Mucosa of descending colon (tissue), 3 donors: ENCODE measurements at regions not wholly inside any gene's neighbourhood (a gene's known extent, or its start where the extent isn't known, plus 50 kb on each side); places are given as distances from the start of the nearest gene placed in this dataset.

ENCODE experiments used
- ATAC-seq: fragments of 200-7000 bp; cut with Tn5 transposase; one replicate; pipeline ENCODE4 v1.9.1; 2020; ENCODE audit warnings: mild to moderate bottlenecking, moderate library complexity
- DNase-seq, 3 donors: peaks; one replicate each; pipeline ENCODE4 v3.0.0-alpha.2; 2020
- H3K36me3 ChIP-seq: fragments of 200-600 bp; one replicate; pipeline ENCODE4 v1.8.0; 2021; ENCODE audit warnings: low read depth, mild to moderate bottlenecking
- H3K4me1 ChIP-seq: fragments of 200-600 bp; one replicate; pipeline ENCODE4 v1.8.0; 2021; ENCODE audit warnings: low read depth, mild to moderate bottlenecking
- H3K4me3 ChIP-seq: fragments of 200-600 bp; one replicate; pipeline ENCODE4 v1.8.0; 2021; ENCODE audit warnings: mild to moderate bottlenecking
- H3K9me3 ChIP-seq: fragments of 200-600 bp; one replicate; pipeline ENCODE4 v1.8.0; 2021; ENCODE audit warnings: mild to moderate bottlenecking
- intact Hi-C, 2 donors: fragments of 100-400 bp; cut with DNase I in 1 of 2; cut with micrococcal nuclease in 1 of 2; formaldehyde crosslinking; loops; one replicate each; pipeline versions ENCODE4 v1.11.0 to v1.11.1; 2022; cut with DNase I, micrococcal nuclease
- TF ChIP-seq, protein P1 (sequence below): fragments of 200-600 bp; IDR thresholded peaks from one replicate; pipeline ENCODE4 v1.8.0; 2022; ENCODE audit warnings: antibody characterized with exemption, mild to moderate bottlenecking
- donor health status: DM: no; HTN: no; CAD: no; lungs with moderate emphysema.
- donor health status: DM: no; HTN: no; CAD: no.
- donor health status: DM: no; HTN: yes; CAD: no.

DNA sequence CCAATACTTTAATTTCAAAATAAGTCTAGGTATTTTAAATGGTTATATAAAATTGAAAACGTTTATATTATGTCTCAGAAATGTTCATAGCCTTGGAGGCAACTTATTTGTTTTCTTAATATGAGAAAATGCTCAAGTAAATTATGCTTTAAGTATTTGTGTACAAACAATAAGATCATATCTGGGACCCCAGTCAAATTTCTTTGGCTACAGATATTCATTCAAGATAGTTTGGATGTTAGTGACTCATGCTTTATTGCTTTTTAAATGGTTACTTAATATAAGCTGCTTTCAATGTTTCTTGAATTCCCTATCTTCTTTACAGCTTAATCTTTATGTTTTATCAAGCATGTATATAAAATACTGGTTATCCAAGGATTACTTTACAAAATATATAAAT lies 291.3 kb downstream of the KCNC2 start:
- no peak for ATAC-seq

DNA sequence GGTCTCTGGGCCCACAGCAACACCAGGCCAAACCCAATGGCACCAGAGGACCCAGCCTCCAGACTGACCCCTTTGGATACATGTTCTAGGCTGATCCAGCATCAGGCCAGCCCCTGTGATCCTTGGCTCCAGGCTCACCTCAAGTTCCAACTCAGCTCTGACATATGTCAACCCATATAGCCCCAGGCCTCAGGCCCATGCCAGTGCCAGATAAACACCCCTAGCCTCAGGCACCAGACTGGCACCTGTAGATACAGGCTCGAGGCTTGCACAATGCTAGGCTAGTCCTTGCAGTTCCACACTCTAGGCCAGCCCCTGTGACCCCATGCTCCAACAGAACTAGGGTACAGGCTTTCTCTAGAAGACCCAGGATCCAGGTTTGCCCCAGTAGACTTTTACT lies 287.5 kb downstream of the KCNC2 start:
- ATAC-seq (no peak), DNase-seq (no peak)
- TF ChIP-seq, protein P1, sequence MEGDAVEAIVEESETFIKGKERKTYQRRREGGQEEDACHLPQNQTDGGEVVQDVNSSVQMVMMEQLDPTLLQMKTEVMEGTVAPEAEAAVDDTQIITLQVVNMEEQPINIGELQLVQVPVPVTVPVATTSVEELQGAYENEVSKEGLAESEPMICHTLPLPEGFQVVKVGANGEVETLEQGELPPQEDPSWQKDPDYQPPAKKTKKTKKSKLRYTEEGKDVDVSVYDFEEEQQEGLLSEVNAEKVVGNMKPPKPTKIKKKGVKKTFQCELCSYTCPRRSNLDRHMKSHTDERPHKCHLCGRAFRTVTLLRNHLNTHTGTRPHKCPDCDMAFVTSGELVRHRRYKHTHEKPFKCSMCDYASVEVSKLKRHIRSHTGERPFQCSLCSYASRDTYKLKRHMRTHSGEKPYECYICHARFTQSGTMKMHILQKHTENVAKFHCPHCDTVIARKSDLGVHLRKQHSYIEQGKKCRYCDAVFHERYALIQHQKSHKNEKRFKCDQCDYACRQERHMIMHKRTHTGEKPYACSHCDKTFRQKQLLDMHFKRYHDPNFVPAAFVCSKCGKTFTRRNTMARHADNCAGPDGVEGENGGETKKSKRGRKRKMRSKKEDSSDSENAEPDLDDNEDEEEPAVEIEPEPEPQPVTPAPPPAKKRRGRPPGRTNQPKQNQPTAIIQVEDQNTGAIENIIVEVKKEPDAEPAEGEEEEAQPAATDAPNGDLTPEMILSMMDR = no peak
- intact Hi-C loops = no loop called here
- H3K9me3 ChIP-seq = no peaks in the 10 kb centered on the region
- no peak overlapping the region for H3K4me3 ChIP-seq
- no peaks in the 10 kb centered on the region for H3K36me3 ChIP-seq
- H3K4me1 ChIP-seq = no peaks in the 10 kb centered on the region

More for the DNA sequence above, 291.3 kb downstream of the KCNC2 start:
- no peak overlapping the region for H3K4me3 ChIP-seq
- no peaks in the 10 kb centered on the region for H3K9me3 ChIP-seq
- no peak for DNase-seq
- H3K36me3 ChIP-seq = no peaks in the 10 kb centered on the region
- no peaks in the 10 kb centered on the region for H3K4me1 ChIP-seq
- intact Hi-C loops = no loop called here
- TF ChIP-seq, protein P1 = no peak

DNA sequence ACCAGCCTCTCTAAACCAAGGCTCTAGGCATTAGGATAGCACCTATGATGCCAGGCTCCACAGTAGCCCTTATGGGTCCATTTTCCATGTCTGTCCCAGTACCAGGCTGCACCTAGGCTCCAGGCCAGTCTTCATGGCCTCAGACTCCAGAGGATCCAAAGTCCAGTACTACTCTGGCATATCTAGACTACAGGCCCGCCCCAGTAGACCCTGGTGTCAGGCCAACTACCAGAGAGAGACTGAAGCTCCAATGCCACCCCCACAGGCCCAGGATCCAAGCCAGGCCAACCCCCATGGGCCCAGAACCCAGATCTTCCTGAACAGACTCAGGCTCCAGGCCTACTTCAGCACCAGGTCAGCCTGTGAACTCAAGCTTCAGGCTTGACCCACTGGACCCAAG lies 287.0 kb downstream of the KCNC2 start:
- DNase-seq = no peak
- TF ChIP-seq, protein P1 = no peak
- H3K4me1 ChIP-seq = no peaks in the 10 kb centered on the region
- intact Hi-C loops = no loop called here
- H3K4me3 ChIP-seq = no peak overlapping the region
- H3K36me3 ChIP-seq = no peaks in the 10 kb centered on the region
- ATAC-seq = no peak
- no peaks in the 10 kb centered on the region for H3K9me3 ChIP-seq

GRCh38 chr12:74941670-74942069 lies 268.0 kb downstream of the KCNC2 start:
- ATAC-seq = no peak
- no peak for DNase-seq
- intact Hi-C loops = no loop called here
- H3K4me3 ChIP-seq = no peak overlapping the region
- H3K36me3 ChIP-seq = no peaks in the 10 kb centered on the region
- no peaks in the 10 kb centered on the region for H3K9me3 ChIP-seq
- TF ChIP-seq, protein P1 = no peak
- no peaks in the 10 kb centered on the region for H3K4me1 ChIP-seq

DNA sequence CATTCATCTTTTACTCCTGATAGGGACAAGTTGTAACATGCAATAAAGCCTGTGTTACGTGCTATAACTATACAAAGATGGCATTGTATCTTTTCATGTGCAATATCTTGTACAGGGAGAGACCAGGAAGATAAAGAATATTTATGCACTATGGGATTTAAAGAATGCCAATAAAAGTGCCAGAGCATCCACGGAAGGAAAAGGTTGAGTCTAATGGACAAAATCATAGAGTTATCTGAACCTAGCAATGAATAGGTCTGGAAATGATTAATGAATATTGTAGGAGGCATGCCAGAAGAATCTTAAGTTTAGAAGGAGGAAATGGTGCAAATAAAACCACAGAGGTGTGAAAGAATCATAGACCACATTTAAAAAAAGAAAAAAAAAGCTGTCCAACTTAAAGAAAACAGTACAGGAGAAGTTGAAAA lies 263.9 kb downstream of the KCNC2 start:
- DNase-seq = peak in 1 of 3 donors; percentile 15
- Histone ChIP-seq H3K4me3 (no peak overlapping the region), H3K9me3 (no peaks in the 10 kb centered on the region), H3K36me3 (no peaks in the 10 kb centered on the region), H3K4me1 (no peaks in the 10 kb centered on the region)
- intact Hi-C loops = no loop called here
- TF ChIP-seq, protein P1 = no peak
- peak; percentile 87 for ATAC-seq

DNA sequence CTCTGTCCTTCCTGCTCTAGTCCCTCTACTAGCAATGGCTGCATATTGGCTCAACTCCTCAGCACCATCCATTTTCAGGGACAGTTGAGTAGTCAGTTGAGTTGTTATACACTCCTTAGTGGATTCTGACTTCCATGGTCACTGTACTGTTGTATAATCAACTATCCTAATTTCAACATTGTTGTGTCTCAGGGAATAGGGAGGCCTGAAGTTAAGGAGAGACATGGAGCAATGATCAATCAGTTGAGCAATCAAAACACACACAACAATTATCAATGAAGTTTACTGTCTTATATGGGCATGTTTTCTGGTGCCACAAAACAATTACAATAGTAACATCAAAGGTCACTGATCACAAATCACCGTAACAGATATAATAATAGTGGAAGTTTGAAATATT lies 255.9 kb downstream of the KCNC2 start:
- DNase-seq = no peak
- no peak for ATAC-seq
- Histone ChIP-seq H3K4me3 (no peak overlapping the region), H3K9me3 (peaks cover 8% of the 10 kb centered on the region), H3K4me1 (no peaks in the 10 kb centered on the region), H3K36me3 (no peaks in the 10 kb centered on the region)
- intact Hi-C loops = no loop called here
- TF ChIP-seq, protein P1 = no peak
